ENCODE measurements at regions not wholly inside any gene's neighbourhood (a gene's known extent, or its start where the extent isn't known, plus 50 kb on each side); places are given as distances from the start of the nearest gene placed in this dataset.

- H3K36me3 ChIP-seq (ENCODE audit: insufficient read depth), result no peaks in the 10 kb centered on the region
- no peaks in the 10 kb centered on the region for H3K27me3 ChIP-seq (ENCODE audit: insufficient read depth)
- Mint-ChIP-seq H3K4me3 (no peak overlapping the region), H3K4me1 (peaks cover 2% of the 10 kb centered on the region; the same call in 1 of the 3 replicates), H3K9me3 (peaks cover 3% of the 10 kb centered on the region; the same call in 2 of the 3 replicates), H3K27ac (no peak overlapping the region), H3K27me3 (ENCODE audit: insufficient read depth, low read depth, poor library complexity) (peaks cover 4% of the 10 kb centered on the region), H3K36me3 (ENCODE audit: low read depth) (no peaks in the 10 kb centered on the region)
- no peaks in the 10 kb centered on the region for H3K4me1 ChIP-seq (ENCODE audit: insufficient read depth)
- no peaks in the 10 kb centered on the region for H4K20me1 ChIP-seq (replicated peaks; ENCODE audit: insufficient read depth)
- H3K4me2 ChIP-seq, result no peak overlapping the region
- H3K9me2 ChIP-seq (ENCODE audit: insufficient read depth), result no peaks in the 10 kb centered on the region
- ATAC-seq (no peak), DNase-seq (ENCODE audit: low spot score) (no peak)
- H3K27ac ChIP-seq (ENCODE audit: low read depth), result no peak overlapping the region
- H3K4me3 ChIP-seq, result no peak overlapping the region
- no peak overlapping the region for H2AFZ ChIP-seq
- no peak for TF ChIP-seq ZNF114 (CRISPR knock-in tag; IDR thresholded peaks at IDR 0.05)
- no peak for TF ChIP-seq CREB1 (CRISPR knock-in tag; IDR thresholded peaks at IDR 0.05; ENCODE audit: low read depth)
- no peak for TF ChIP-seq STAT1 (IDR thresholded peaks at IDR 0.05; ENCODE audit: unreplicated experiment)
- no peaks in the 10 kb centered on the region for H3K79me2 ChIP-seq (replicated peaks; ENCODE audit: insufficient read depth)
- H3F3A ChIP-seq (replicated peaks; ENCODE audit: low read depth), result no peaks in the 10 kb centered on the region
Measured at GRCh38 chr10:31187182-31187581, 131.8 kb upstream of the ZEB1 start.

GRCh38 chr10:31187607-31188210, 131.3 kb upstream of the ZEB1 start:
- Histone ChIP-seq H2AFZ (no peak overlapping the region), H3K4me1 (ENCODE audit: insufficient read depth) (no peaks in the 10 kb centered on the region), H3K4me3 (no peak overlapping the region), H3K27me3 (ENCODE audit: insufficient read depth) (no peaks in the 10 kb centered on the region), H3K4me2 (no peak overlapping the region), H3K79me2 (replicated peaks; ENCODE audit: insufficient read depth) (no peaks in the 10 kb centered on the region), H4K20me1 (replicated peaks; ENCODE audit: insufficient read depth) (no peaks in the 10 kb centered on the region), H3K27ac (ENCODE audit: low read depth) (no peak overlapping the region), H3F3A (replicated peaks; ENCODE audit: low read depth) (no peaks in the 10 kb centered on the region), H3K36me3 (ENCODE audit: insufficient read depth) (no peaks in the 10 kb centered on the region), H3K9me2 (ENCODE audit: insufficient read depth) (no peaks in the 10 kb centered on the region)
- Mint-ChIP-seq H3K4me1 (peaks cover 2% of the 10 kb centered on the region; the same call in 1 of the 3 replicates), H3K27ac (no peak overlapping the region), H3K36me3 (ENCODE audit: low read depth) (no peaks in the 10 kb centered on the region), H3K9me3 (peaks cover 3% of the 10 kb centered on the region; the same call in 2 of the 3 replicates), H3K4me3 (no peak overlapping the region), H3K27me3 (ENCODE audit: insufficient read depth, low read depth, poor library complexity) (peaks cover 4% of the 10 kb centered on the region)
- DNase-seq (ENCODE audit: low spot score) (no peak), ATAC-seq (no peak)
- no peak for TF ChIP-seq STAT1 (IDR thresholded peaks at IDR 0.05; ENCODE audit: unreplicated experiment)
- TF ChIP-seq, protein P1, sequence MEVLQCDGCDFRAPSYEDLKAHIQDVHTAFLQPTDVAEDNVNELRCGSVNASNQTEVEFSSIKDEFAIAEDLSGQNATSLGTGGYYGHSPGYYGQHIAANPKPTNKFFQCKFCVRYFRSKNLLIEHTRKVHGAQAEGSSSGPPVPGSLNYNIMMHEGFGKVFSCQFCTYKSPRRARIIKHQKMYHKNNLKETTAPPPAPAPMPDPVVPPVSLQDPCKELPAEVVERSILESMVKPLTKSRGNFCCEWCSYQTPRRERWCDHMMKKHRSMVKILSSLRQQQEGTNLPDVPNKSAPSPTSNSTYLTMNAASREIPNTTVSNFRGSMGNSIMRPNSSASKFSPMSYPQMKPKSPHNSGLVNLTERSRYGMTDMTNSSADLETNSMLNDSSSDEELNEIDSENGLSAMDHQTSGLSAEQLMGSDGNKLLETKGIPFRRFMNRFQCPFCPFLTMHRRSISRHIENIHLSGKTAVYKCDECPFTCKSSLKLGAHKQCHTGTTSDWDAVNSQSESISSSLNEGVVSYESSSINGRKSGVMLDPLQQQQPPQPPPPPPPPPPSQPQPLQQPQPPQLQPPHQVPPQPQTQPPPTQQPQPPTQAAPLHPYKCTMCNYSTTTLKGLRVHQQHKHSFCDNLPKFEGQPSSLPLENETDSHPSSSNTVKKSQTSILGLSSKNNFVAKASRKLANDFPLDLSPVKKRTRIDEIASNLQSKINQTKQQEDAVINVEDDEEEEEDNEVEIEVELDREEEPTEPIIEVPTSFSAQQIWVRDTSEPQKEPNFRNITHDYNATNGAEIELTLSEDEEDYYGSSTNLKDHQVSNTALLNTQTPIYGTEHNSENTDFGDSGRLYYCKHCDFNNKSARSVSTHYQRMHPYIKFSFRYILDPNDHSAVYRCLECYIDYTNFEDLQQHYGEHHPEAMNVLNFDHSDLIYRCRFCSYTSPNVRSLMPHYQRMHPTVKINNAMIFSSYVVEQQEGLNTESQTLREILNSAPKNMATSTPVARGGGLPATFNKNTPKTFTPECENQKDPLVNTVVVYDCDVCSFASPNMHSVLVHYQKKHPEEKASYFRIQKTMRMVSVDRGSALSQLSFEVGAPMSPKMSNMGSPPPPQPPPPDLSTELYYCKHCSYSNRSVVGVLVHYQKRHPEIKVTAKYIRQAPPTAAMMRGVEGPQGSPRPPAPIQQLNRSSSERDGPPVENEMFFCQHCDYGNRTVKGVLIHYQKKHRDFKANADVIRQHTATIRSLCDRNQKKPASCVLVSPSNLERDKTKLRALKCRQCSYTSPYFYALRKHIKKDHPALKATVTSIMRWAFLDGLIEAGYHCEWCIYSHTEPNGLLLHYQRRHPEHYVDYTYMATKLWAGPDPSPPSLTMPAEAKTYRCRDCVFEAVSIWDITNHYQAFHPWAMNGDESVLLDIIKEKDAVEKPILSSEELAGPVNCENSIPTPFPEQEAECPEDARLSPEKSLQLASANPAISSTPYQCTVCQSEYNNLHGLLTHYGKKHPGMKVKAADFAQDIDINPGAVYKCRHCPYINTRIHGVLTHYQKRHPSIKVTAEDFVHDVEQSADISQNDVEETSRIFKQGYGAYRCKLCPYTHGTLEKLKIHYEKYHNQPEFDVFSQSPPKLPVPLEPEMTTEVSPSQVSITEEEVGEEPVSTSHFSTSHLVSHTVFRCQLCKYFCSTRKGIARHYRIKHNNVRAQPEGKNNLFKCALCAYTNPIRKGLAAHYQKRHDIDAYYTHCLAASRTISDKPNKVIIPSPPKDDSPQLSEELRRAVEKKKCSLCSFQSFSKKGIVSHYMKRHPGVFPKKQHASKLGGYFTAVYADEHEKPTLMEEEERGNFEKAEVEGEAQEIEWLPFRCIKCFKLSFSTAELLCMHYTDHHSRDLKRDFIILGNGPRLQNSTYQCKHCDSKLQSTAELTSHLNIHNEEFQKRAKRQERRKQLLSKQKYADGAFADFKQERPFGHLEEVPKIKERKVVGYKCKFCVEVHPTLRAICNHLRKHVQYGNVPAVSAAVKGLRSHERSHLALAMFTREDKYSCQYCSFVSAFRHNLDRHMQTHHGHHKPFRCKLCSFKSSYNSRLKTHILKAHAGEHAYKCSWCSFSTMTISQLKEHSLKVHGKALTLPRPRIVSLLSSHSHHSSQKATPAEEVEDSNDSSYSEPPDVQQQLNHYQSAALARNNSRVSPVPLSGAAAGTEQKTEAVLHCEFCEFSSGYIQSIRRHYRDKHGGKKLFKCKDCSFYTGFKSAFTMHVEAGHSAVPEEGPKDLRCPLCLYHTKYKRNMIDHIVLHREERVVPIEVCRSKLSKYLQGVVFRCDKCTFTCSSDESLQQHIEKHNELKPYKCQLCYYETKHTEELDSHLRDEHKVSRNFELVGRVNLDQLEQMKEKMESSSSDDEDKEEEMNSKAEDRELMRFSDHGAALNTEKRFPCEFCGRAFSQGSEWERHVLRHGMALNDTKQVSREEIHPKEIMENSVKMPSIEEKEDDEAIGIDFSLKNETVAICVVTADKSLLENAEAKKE (CRISPR knock-in tag; IDR thresholded peaks at IDR 0.05), result no peak
- no peak for TF ChIP-seq NANOG (IDR thresholded peaks at IDR 0.05; ENCODE audit: borderline replicate concordance)
- TF ChIP-seq POLR2AphosphoS5 (IDR thresholded peaks at IDR 0.05; ENCODE audit: low read depth), result no peak
- TF ChIP-seq ZNF331 (CRISPR knock-in tag; IDR thresholded peaks at IDR 0.05; ENCODE audit: low read depth), result no peak
- TF ChIP-seq ETS1 (IDR thresholded peaks at IDR 0.05), result no peak
- TF ChIP-seq JUNB (IDR thresholded peaks at IDR 0.05; ENCODE audit: unreplicated experiment), result no peak
- TF ChIP-seq EZH2 (IDR thresholded peaks at IDR 0.05; ENCODE audit: low read depth, unreplicated experiment), result no peak
- TF ChIP-seq, protein P2, sequence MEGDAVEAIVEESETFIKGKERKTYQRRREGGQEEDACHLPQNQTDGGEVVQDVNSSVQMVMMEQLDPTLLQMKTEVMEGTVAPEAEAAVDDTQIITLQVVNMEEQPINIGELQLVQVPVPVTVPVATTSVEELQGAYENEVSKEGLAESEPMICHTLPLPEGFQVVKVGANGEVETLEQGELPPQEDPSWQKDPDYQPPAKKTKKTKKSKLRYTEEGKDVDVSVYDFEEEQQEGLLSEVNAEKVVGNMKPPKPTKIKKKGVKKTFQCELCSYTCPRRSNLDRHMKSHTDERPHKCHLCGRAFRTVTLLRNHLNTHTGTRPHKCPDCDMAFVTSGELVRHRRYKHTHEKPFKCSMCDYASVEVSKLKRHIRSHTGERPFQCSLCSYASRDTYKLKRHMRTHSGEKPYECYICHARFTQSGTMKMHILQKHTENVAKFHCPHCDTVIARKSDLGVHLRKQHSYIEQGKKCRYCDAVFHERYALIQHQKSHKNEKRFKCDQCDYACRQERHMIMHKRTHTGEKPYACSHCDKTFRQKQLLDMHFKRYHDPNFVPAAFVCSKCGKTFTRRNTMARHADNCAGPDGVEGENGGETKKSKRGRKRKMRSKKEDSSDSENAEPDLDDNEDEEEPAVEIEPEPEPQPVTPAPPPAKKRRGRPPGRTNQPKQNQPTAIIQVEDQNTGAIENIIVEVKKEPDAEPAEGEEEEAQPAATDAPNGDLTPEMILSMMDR (conservative IDR thresholded peaks at IDR 0.05; ENCODE audit: low read depth in 2 of 2), result no peak
- TF ChIP-seq ZNF114 (CRISPR knock-in tag; IDR thresholded peaks at IDR 0.05), result no peak
- TF ChIP-seq EZH2phosphoT487 (IDR thresholded peaks at IDR 0.05; ENCODE audit: unreplicated experiment), result no peak
